Neuronal stem cell (in vitro differentiated cells): ENCODE measurements at regions not wholly inside any gene's neighbourhood (a gene's known extent, or its start where the extent isn't known, plus 50 kb on each side); places are given as distances from the start of the nearest gene placed in this dataset.

Experiments used
- DNase-seq: peaks from one replicate; pipeline ENCODE4 v3.0.0-alpha.2; 2013; ENCODE audit warnings: low spot score
- H2AFZ ChIP-seq: one replicate; pipeline ENCODE4 v1.6.1; 2013; ENCODE audit warnings: mild to moderate bottlenecking, low read length, inconsistent platforms
- H2AK5ac ChIP-seq: 2 replicates; pipeline ENCODE4 v1.6.1; 2013; ENCODE audit warnings: low read depth, mild to moderate bottlenecking, inconsistent platforms, low read length, moderate library complexity, mixed read lengths
- H2BK120ac ChIP-seq: 2 replicates; pipeline ENCODE4 v1.6.1; 2013; ENCODE audit warnings: low read depth, mild to moderate bottlenecking, inconsistent platforms, low read length, moderate library complexity, mixed read lengths
- H2BK12ac ChIP-seq: one replicate; pipeline ENCODE4 v1.6.1; 2013; ENCODE audit warnings: low read length, inconsistent platforms
- H2BK15ac ChIP-seq: 2 replicates; pipeline ENCODE4 v1.6.1; 2013; ENCODE audit warnings: mild to moderate bottlenecking, low read length, inconsistent platforms, mixed read lengths
- H2BK5ac ChIP-seq: one replicate; pipeline ENCODE4 v1.6.1; 2013; ENCODE audit warnings: inconsistent platforms, mild to moderate bottlenecking, low read length, moderate library complexity
- H3K14ac ChIP-seq: one replicate; pipeline ENCODE4 v1.6.1; 2013; ENCODE audit warnings: low read length, inconsistent platforms
- H3K18ac ChIP-seq: 2 replicates; pipeline ENCODE4 v1.6.1; 2013; ENCODE audit warnings: low read length, inconsistent platforms
- H3K23ac ChIP-seq: 2 replicates; pipeline ENCODE4 v1.6.1; 2013; ENCODE audit warnings: low read depth, mild to moderate bottlenecking, mixed read lengths, low read length, inconsistent platforms; ENCODE audit not compliant: poor library complexity
- H3K27ac ChIP-seq: replicated peaks from 3 replicates; pipeline ENCODE4 v1.5.1; 2013; ENCODE audit warnings: low read length, inconsistent platforms
- H3K27me3 ChIP-seq, 3 experiments: 2 replicates each; pipeline ENCODE4 v1.6.1; 2013; ENCODE audit warnings: low read length in 3 of 3, mild to moderate bottlenecking in 2 of 3, inconsistent platforms in 1 of 3, low read depth in 1 of 3, mixed read lengths in 1 of 3, moderate library complexity in 1 of 3; ENCODE audit not compliant: control insufficient read depth in 3 of 3, insufficient read depth in 3 of 3
- H3K36me3 ChIP-seq, 2 donors: replicated peaks in 1 of 2; 2 replicates each; pipeline ENCODE4 v1.6.1; 2013; ENCODE audit warnings: low read length in 2 of 2; ENCODE audit not compliant: control insufficient read depth in 2 of 2, insufficient read depth in 2 of 2
- H3K4ac ChIP-seq: 2 replicates; pipeline ENCODE4 v1.6.1; 2013; ENCODE audit warnings: inconsistent platforms, mild to moderate bottlenecking, low read length, moderate library complexity
- H3K4me1 ChIP-seq, 2 donors: 1 replicate in 1 of 2; 2 replicates in 1 of 2; pipeline ENCODE4 v1.6.1; 2013; ENCODE audit warnings: low read length in 2 of 2, low read depth in 1 of 2; ENCODE audit not compliant: control insufficient read depth in 2 of 2, insufficient read depth in 1 of 2
- H3K4me2 ChIP-seq: one replicate; pipeline ENCODE4 v1.6.1; 2013; ENCODE audit warnings: mild to moderate bottlenecking, low read length, inconsistent platforms; ENCODE audit not compliant: insufficient read depth, poor library complexity, severe bottlenecking
- H3K4me3 ChIP-seq, 2 donors: 2 replicates each; pipeline ENCODE4 v1.5.1; 2013; ENCODE audit warnings: low read length in 2 of 2, mild to moderate bottlenecking in 2 of 2, inconsistent platforms in 1 of 2, moderate library complexity in 1 of 2
- H3K79me1 ChIP-seq: one replicate; pipeline ENCODE4 v1.6.1; 2013; ENCODE audit warnings: low read depth, mild to moderate bottlenecking, inconsistent platforms, low read length, moderate library complexity
- H3K9ac ChIP-seq: one replicate; pipeline ENCODE4 v1.6.1; 2013; ENCODE audit warnings: mild to moderate bottlenecking, low read depth, low read length, inconsistent platforms; ENCODE audit not compliant: poor library complexity
- H3K9me3 ChIP-seq, 2 donors: replicated peaks in 1 of 2; 2 replicates each; pipeline versions ENCODE3 to v1.6.1; 2013; ENCODE audit warnings: low read length in 2 of 2, mild to moderate bottlenecking in 2 of 2, inconsistent platforms in 1 of 2, low read depth in 1 of 2, mixed read lengths in 1 of 2, moderate library complexity in 1 of 2; ENCODE audit not compliant: control insufficient read depth in 2 of 2, insufficient read depth in 1 of 2
- H4K8ac ChIP-seq: one replicate; pipeline ENCODE4 v1.6.1; 2013; ENCODE audit warnings: low read depth, mild to moderate bottlenecking, inconsistent platforms, low read length, moderate library complexity
- H4K91ac ChIP-seq: one replicate; pipeline ENCODE4 v1.6.1; 2013; ENCODE audit warnings: low read length, low read depth, mild to moderate bottlenecking, inconsistent platforms; ENCODE audit not compliant: poor library complexity
- WGBS, 2 donors: extraction: QIAGEN DNeasy Blood & Tissue Kit; methylation state at CpG; one replicate each; pipeline ENCODE4 v1.1.7; 2013; ENCODE audit warnings: missing lambda C conversion rate in 2 of 2, mixed read lengths in 1 of 2; ENCODE audit not compliant: insufficient read length in 2 of 2, insufficient replicate concordance in 1 of 2; ENCODE audit errors: extremely low coverage in 2 of 2; 5-methylcytosine and 5-hydroxymethylcytosine counted together

DNA sequence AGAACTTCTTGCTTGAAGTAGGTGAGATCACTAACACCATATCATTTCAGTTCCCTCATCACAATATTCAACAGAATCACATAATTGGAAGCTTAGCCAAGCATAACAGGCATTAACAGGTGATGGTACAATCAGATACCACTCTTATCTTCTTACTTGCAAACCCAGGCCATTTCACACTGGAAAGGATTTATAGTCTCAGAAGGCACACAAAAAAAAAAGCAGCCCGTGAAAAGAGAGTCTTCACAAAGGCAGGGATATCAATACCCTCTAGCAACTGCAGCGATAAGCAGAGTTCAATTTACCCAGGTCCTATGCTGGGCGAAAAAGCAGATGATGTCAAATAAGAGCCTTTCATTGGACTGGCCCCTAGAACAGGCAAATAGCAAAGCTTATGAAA is 1082.4 kb downstream of the XPNPEP1 start:
- no peak overlapping the region for H3K4ac ChIP-seq
- no peak overlapping the region for H3K23ac ChIP-seq
- no peaks in the 10 kb centered on the region for H3K27me3 ChIP-seq
- no peak overlapping the region for H3K4me2 ChIP-seq
- no peak overlapping the region for H3K4me3 ChIP-seq
- H2BK5ac ChIP-seq, result no peak overlapping the region
- no peak overlapping the region for H3K14ac ChIP-seq
- no peak overlapping the region for H3K9ac ChIP-seq
- peaks cover 0 to 13% of the 10 kb centered on the region in 2 donors for H3K4me1 ChIP-seq
- H3K79me1 ChIP-seq, result no peaks in the 10 kb centered on the region
- H3K9me3 ChIP-seq, result no peaks in the 10 kb centered on the region
- no peak overlapping the region for H3K27ac ChIP-seq
- H4K91ac ChIP-seq, result no peak overlapping the region
- H2BK12ac ChIP-seq, result no peak overlapping the region
- H4K8ac ChIP-seq, result no peak overlapping the region
- H3K18ac ChIP-seq, result no peak overlapping the region
- no peak overlapping the region for H2BK15ac ChIP-seq
- H2AK5ac ChIP-seq, result no peak overlapping the region
- WGBS, 2 donors, result no CpG with 5 or more reads among the region's 3 CpGs
- no peaks in the 10 kb centered on the region for H3K36me3 ChIP-seq
- H2BK120ac ChIP-seq, result no peak overlapping the region
- no peak for DNase-seq
- H2AFZ ChIP-seq, result no peak overlapping the region

GRCh38 chr10:108836362-108836761 is 1086.9 kb downstream of the XPNPEP1 start:
- Histone ChIP-seq H2BK120ac (no peak overlapping the region), H3K27me3 (no peaks in the 10 kb centered on the region), H3K4ac (no peak overlapping the region), H3K23ac (no peak overlapping the region), H3K9me3 (no peaks in the 10 kb centered on the region), H3K14ac (no peak overlapping the region), H3K4me3 (no peak overlapping the region), H2AFZ (no peak overlapping the region), H3K4me1 (peaks cover 0 to 13% of the 10 kb centered on the region in 2 donors), H3K18ac (no peak overlapping the region), H4K91ac (no peak overlapping the region), H3K9ac (no peak overlapping the region), H3K36me3 (no peaks in the 10 kb centered on the region), H3K4me2 (no peak overlapping the region), H4K8ac (no peak overlapping the region), H2BK5ac (no peak overlapping the region), H3K79me1 (no peaks in the 10 kb centered on the region), H2AK5ac (no peak overlapping the region), H2BK12ac (no peak overlapping the region), H2BK15ac (no peak overlapping the region), H3K27ac (no peak overlapping the region)
- WGBS, 2 donors, result no CpG with 5 or more reads among the region's 5 CpGs
- DNase-seq, result no peak

- Histone ChIP-seq H3K23ac (no peak overlapping the region), H3K27me3 (no peaks in the 10 kb centered on the region), H2AFZ (no peak overlapping the region), H3K4ac (no peak overlapping the region), H2BK5ac (no peak overlapping the region), H2AK5ac (no peak overlapping the region), H3K4me1 (peaks cover 0 to 2% of the 10 kb centered on the region in 2 donors), H2BK120ac (no peak overlapping the region), H3K14ac (no peak overlapping the region), H3K9ac (no peak overlapping the region), H4K8ac (no peak overlapping the region), H4K91ac (no peak overlapping the region), H3K79me1 (no peaks in the 10 kb centered on the region), H3K27ac (no peak overlapping the region), H3K36me3 (no peaks in the 10 kb centered on the region), H2BK12ac (no peak overlapping the region), H3K4me3 (no peak overlapping the region), H3K9me3 (no peaks in the 10 kb centered on the region), H3K4me2 (no peak overlapping the region), H3K18ac (no peak overlapping the region), H2BK15ac (no peak overlapping the region)
- DNase-seq, result no peak
Observed at GRCh38 chr10:108822026-108822425, 1101.3 kb downstream of the XPNPEP1 start.

DNA sequence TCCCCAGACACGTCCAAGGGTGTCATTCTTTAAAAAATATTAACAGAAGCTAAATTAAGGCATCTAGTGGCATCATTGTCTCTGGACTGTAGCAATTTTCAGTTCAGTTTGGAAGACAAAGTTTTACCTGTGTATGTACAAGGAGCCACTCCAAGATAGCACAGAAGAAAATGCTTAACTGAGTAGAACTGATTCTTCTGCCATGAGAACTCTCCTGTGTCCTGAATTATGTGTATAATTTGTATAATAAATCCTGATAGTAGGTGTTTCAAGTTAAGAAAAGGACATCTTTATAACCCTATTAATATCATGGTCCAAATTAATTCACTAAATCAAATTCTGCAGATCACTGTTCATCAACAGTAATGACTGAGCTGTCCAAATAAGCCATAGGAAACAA is 1104.0 kb downstream of the XPNPEP1 start:
- Histone ChIP-seq H3K27ac (no peak overlapping the region), H3K4ac (no peak overlapping the region), H3K36me3 (no peaks in the 10 kb centered on the region), H3K4me3 (no peak overlapping the region), H3K4me1 (no peaks in the 10 kb centered on the region), H3K79me1 (no peaks in the 10 kb centered on the region), H3K14ac (no peak overlapping the region), H2BK120ac (no peak overlapping the region), H2BK5ac (no peak overlapping the region), H4K8ac (no peak overlapping the region), H3K4me2 (no peak overlapping the region), H3K23ac (no peak overlapping the region), H4K91ac (no peak overlapping the region), H3K9ac (no peak overlapping the region), H3K27me3 (no peaks in the 10 kb centered on the region), H3K18ac (no peak overlapping the region), H3K9me3 (no peaks in the 10 kb centered on the region), H2BK15ac (no peak overlapping the region), H2AK5ac (no peak overlapping the region), H2AFZ (no peak overlapping the region), H2BK12ac (no peak overlapping the region)
- no CpG with 5 or more reads among the region's 1 CpG for WGBS, 2 donors
- DNase-seq, result no peak
